ENCODE measurements at regions not wholly inside any gene's neighbourhood (a gene's known extent, or its start where the extent isn't known, plus 50 kb on each side); places are given as distances from the start of the nearest gene placed in this dataset.
"Not testable (repeated sequence)": the region's sequence is repeated elsewhere in the genome, so short reads cannot be mapped to it uniquely, and the experiment has no call there.

- DNase-seq (ENCODE audit: low read depth), result not testable (repeated sequence)
Measured at GRCh38 chrX:95771198-95771597, 913.4 kb upstream of the DIAPH2 start.

GRCh38 chrX:95791876-95792275 is 892.8 kb upstream of the DIAPH2 start:
- DNase-seq (ENCODE audit: low read depth), result no peak

GRCh38 chrX:95797344-95797743 is 887.3 kb upstream of the DIAPH2 start:
- no peak for DNase-seq (ENCODE audit: low read depth)

- no peak for DNase-seq (ENCODE audit: low read depth)
Measured at GRCh38 chrX:95823796-95824195, 860.8 kb upstream of the DIAPH2 start.

- DNase-seq (ENCODE audit: low read depth), result no peak
Measured at GRCh38 chrX:95835223-95835622, 849.4 kb upstream of the DIAPH2 start.

GRCh38 chrX:95836517-95836916 is 848.1 kb upstream of the DIAPH2 start:
- no peak for DNase-seq (ENCODE audit: low read depth)

GRCh38 chrX:95841863-95842262 is 842.8 kb upstream of the DIAPH2 start:
- no peak for DNase-seq (ENCODE audit: low read depth)

GRCh38 chrX:95860127-95860526 is 824.5 kb upstream of the DIAPH2 start:
- no peak for DNase-seq (ENCODE audit: low read depth)

- DNase-seq (ENCODE audit: low read depth), result no peak
Measured at GRCh38 chrX:95875661-95876060, 809.0 kb upstream of the DIAPH2 start.

- DNase-seq (ENCODE audit: low read depth), result no peak
Measured at GRCh38 chrX:95878874-95879273, 805.8 kb upstream of the DIAPH2 start.

GRCh38 chrX:95884186-95884585 is 800.5 kb upstream of the DIAPH2 start:
- DNase-seq (ENCODE audit: low read depth), result no peak

GRCh38 chrX:95885074-95885473 is 799.6 kb upstream of the DIAPH2 start:
- no peak for DNase-seq (ENCODE audit: low read depth)

GRCh38 chrX:95889279-95889678 is 795.4 kb upstream of the DIAPH2 start:
- DNase-seq (ENCODE audit: low read depth), result no peak

GRCh38 chrX:95893636-95894035 is 791.0 kb upstream of the DIAPH2 start:
- DNase-seq (ENCODE audit: low read depth), result no peak

GRCh38 chrX:95903490-95903889 is 781.2 kb upstream of the DIAPH2 start:
- no peak for DNase-seq (ENCODE audit: low read depth)

- no peak for DNase-seq (ENCODE audit: low read depth)
Measured at GRCh38 chrX:95903975-95904374, 780.7 kb upstream of the DIAPH2 start.

- DNase-seq (ENCODE audit: low read depth), result no peak
Measured at GRCh38 chrX:95907081-95907480, 777.6 kb upstream of the DIAPH2 start.

- DNase-seq (ENCODE audit: low read depth), result no peak
Measured at GRCh38 chrX:95911062-95911461, 773.6 kb upstream of the DIAPH2 start.

GRCh38 chrX:95919605-95920004 is 765.0 kb upstream of the DIAPH2 start:
- no peak for DNase-seq (ENCODE audit: low read depth)

GRCh38 chrX:95945528-95945927 is 739.1 kb upstream of the DIAPH2 start:
- no peak for DNase-seq (ENCODE audit: low read depth)

- no peak for DNase-seq (ENCODE audit: low read depth)
Measured at GRCh38 chrX:95949588-95949987, 735.1 kb upstream of the DIAPH2 start.

- DNase-seq (ENCODE audit: low read depth), result no peak
Measured at GRCh38 chrX:95950679-95951078, 734.0 kb upstream of the DIAPH2 start.

GRCh38 chrX:95953564-95953963 is 731.1 kb upstream of the DIAPH2 start:
- no peak for DNase-seq (ENCODE audit: low read depth)

- no peak for DNase-seq (ENCODE audit: low read depth)
Measured at GRCh38 chrX:95956745-95957144, 727.9 kb upstream of the DIAPH2 start.
